ENCODE measurements at regions not wholly inside any gene's neighbourhood (a gene's known extent, or its start where the extent isn't known, plus 50 kb on each side); places are given as distances from the start of the nearest gene placed in this dataset.
A peak's percentile ranks its signal among the peaks of the same experiment; 100 is the strongest.
"Not testable (repeated sequence)": the region's sequence is repeated elsewhere in the genome, so short reads cannot be mapped to it uniquely, and the experiment has no call there.

GRCh38 chr2:87319705-87320104 lies 298.1 kb upstream of the PLGLB1 start:
- DNase-seq, result not testable (repeated sequence)

DNA sequence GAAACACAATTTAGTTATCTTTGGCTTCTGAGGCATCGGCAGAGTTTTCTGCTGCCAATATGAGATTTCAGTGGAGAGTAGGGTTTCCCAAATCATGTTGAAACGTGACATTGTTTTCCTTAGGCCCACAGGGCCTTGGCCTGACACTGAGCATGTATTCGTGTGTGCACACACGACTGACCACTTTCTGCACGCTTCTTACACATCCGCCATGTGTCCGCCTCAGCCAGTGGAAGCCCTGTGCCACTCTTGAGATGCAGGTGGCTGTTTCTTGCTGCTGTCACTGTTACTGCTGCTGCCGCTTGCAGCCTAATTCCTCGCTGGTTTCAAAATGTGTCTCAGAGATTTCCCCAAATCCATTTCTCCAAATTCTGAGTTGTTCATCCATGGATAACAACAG lies 299.6 kb upstream of the PLGLB1 start:
- DNase-seq, result not testable (repeated sequence)

DNA sequence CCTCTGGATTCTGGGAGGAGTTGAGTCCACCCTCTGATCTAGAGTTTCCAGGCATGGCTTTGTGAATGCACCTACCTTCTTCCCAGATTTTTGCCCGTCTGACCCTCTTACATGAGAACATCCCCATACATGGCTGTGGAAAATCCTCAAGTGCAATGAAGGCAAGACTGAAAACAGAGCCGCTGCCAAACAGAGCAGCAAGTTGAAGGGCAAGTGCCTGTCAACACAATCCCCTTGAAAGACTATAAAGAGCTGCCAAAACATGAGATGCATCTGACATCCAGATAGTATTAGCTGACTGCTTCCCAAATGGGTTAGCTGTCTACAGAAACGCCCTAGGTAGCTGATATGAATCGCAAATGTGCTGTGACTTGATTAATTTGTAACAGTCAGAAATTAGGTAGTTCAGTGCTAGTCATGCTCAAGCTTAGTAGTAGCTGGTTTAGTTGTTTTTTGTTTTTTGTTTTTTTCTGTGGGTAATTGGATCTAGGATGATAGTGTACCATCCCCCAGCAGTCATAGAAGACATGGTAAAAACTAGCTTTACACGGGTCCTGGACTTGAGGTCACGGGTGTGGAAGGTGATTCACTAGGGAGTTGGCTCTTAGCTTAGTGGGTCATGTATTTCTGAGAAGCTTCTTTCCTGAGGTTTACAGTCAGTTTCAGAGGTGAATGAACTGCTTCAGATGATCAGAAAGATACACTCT lies 302.8 kb upstream of the PLGLB1 start:
- not testable (repeated sequence) for DNase-seq

GRCh38 chr2:87325042-87325910 lies 303.6 kb upstream of the PLGLB1 start:
- DNase-seq, result not testable (repeated sequence)

- not testable (repeated sequence) for DNase-seq
Observed at GRCh38 chr2:87325911-87326294, 304.3 kb upstream of the PLGLB1 start.

DNA sequence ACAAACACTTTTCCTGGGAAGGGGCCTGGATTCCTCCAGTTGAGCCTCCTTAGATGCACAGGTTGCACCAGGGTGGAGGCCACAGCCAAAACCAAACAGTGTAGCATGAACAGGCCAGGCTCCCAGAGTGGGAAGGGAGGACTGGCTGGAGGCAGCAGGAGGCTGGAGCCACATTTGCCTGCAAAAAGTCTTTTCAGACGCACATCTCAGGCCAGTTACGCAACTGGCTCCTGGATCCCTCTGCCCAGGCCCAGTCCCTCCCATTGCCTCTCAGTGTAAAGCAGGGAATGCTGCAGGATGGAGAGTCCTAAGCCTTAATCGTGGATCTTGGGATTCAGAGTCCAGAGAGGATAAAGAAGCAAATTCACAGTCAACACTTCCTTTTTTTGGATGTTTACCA lies 305.1 kb upstream of the PLGLB1 start:
- not testable (repeated sequence) for DNase-seq

DNA sequence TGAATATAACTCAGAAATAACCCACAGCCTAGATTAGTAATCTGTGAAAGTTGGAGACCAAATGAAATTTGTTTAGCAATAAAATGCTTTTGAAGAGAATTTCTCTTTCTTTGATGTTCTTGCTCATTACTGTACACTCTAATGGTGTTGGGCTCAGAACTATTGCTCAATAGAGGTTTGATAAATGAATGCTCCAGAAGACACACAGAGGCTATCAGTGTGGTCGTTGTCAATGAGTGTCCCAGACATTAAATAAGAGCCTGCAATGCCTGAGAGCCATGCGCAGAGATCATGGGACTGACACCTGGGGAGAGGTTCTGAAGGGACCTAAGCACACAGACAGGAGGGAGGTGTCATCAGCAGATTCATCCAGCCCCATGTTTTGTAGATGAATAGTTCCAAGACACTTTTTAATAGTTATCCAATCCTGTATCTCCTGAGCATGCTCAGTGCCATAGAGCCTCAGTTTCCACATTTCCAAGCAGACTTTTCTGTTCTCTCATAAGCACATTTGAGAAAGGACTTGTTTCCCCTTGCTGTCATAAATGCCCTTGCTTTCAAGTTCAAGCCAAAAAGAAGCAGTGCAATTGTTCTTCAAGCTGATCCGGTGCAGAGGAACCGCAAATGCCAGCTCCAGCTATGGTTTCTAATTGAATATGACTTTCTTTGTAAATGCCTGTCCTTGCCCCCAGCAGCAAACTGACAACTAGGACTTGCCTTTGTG lies 306.2 kb upstream of the PLGLB1 start:
- not testable (repeated sequence) for DNase-seq

DNA sequence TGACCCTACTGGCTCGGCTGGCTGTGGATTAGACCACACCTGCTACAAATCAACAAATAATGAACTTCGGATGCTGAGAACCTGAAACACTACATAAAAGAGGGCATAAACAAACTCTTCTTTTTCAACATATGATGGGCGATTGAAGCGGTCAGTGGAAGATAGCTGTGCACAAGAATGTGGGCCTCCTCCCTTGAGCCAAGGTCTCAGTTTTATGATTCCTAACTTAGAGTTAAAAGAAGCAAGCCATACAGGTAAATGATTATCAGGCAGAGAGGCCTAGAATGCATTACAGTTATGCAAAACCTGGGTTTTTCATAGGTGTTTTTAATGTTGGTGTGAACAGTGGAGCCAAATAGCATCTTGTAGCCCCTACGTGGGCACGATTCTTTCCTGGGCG lies 307.9 kb upstream of the PLGLB1 start:
- DNase-seq, result not testable (repeated sequence)

- DNase-seq, result not testable (repeated sequence)
Observed at GRCh38 chr2:87330486-87330885, 308.8 kb upstream of the PLGLB1 start.

DNA sequence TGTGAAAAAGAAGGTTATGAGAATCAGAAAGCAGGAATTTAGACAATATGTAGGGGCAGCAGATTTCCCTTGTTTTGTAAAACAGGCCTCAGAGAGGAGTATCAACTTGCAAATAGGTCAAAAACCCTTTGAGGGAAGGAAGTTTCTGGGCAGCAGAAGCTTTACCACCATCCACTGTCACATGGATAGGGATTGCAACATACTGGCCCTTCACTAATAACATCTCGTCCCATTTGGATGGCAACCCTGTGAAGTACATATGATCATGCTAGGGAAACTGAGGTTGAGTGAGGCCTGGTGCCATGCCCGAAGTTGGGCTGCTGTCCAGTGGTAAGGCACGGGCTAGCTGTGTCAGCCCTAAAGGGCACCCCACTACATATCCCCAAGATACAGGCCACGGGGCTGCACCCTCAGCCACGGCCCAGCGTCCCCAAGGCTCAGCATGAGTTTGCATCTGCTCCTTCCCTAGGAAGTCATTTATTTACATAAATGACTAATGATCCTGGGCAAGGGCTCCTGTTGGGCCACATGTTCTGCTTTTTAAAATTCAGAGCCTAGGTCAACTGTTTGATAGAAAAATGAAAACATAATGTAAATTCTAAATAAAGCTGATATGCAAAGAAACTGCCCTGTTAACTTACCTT lies 310.4 kb upstream of the PLGLB1 start:
- DNase-seq, result not testable (repeated sequence)

- DNase-seq, result not testable (repeated sequence)
Observed at GRCh38 chr2:87334888-87335287, 313.2 kb upstream of the PLGLB1 start.

DNA sequence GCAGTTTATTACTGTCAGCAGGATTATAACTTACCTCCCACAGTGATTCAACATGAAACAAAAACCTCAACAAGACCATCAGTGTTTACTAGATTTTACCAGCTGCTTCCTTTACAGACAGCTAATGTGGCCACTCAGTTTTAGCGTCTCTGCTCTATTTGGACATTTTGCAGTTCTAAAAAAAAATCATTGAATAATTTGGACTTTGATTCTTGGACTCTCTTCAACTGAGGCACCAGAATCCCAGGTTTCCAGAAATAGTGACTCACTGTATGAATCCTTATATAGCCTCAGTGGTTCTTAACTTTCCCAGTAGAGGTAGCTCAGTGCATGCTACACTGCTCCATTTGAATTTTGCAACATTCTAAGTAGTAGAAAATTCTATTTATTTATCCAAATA lies 317.4 kb upstream of the PLGLB1 start:
- DNase-seq, result not testable (repeated sequence)

GRCh38 chr2:87341601-87342014 lies 320.0 kb upstream of the PLGLB1 start:
- peak; percentile 10 for DNase-seq

- DNase-seq, result not testable (repeated sequence)
Observed at GRCh38 chr2:87342175-87342574, 320.5 kb upstream of the PLGLB1 start.

DNA sequence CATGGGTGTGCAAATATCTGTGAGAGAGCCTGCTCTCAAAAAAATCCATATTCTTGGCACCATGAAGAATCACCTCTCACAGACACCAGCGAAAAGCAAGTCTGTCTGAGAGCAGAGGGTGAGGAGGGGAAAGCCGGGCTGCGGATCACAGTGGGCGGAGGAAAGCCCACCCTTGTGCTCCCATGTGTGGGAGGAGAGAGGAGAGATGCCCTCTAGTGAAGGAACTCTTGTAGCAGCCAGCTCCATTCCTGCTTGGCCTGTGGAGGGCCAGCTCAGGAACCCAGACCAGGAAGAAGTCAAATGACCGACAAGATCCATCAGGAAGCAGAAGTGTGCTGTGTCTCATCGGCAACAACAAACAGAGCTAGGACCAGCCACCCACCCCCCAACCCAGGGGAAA lies 321.7 kb upstream of the PLGLB1 start:
- not testable (repeated sequence) for DNase-seq

- not testable (repeated sequence) for DNase-seq
Observed at GRCh38 chr2:87345283-87345682, 323.6 kb upstream of the PLGLB1 start.

DNA sequence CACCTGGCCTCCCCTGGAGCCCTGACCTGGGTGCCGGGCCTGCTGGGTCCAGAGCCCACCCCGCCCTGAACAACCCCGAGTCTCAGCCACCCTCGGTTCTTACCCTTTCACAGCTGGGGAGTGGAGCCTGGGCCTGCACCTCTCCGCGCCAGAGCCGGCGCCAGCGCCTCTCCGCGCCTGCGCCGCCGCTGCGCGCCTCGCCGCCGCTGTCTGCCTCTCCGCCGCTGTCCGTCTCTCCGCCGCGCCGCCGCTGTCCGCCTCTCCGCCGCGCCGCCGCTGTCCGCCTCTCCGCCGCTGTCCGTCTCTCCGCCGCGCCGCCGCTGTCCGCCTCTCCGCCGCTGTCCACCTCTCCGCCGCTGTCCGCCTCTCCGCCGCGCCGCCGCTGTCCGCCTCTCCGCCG lies 326.9 kb upstream of the PLGLB1 start:
- not testable (repeated sequence) for DNase-seq

- not testable (repeated sequence) for DNase-seq
Observed at GRCh38 chr2:87349006-87349405, 327.4 kb upstream of the PLGLB1 start.

DNA sequence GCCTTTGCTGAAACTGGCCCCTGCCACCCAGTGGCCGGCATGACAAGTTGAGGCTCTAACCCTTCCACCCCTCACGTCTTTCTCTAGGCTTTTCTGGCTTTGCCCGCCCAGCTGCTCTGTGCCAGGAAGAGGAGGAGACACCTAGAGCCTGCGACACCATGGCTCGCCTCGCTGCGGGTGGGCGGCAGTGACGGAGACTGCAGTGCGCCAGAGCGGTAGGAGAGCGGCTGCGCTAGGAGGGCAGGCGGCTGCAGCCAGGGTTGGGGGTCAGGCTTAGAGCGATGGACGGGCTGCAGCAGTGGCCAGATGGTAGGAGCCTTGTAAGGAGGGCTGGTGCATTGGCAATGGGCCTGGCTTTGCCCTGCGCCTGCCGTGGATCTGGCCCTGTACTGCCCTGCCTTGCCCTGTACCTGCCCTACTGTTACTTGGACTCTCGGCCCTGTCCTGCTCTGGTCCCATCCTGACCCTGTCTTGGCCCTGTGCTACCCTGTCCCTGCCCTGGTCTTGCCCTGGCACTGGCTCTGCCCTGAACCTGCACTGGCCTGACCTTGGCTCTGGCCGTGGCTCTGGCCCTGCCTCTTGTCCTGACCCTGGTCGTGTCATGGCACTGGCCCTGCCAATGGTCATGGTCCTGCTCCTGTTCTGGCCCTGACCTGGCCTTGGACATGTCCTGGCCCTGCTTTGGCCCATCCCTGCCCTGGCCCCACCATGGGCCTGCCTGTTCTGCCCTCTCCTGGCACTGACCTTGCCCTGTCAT lies 330.7 kb upstream of the PLGLB1 start:
- not testable (repeated sequence) for DNase-seq

DNA sequence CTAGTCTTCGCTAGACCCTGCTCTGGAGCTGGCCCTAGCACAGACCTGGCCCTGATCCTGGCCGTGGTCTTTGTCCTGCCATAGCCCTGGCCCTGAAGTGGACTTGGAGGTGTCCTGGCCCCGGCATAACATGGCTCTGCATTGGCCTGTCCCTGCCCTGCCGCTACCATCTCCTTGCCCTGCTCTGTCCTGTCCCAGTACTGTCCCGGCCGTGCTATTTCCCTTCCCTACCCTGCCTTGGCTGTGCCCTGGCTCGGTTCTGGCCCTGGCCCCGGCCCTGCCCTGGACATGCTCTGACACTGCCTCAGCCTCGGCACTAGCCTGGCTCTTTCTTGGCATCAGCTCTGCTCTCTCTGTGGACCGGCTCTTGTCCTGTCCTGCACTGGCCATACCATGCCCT lies 331.8 kb upstream of the PLGLB1 start:
- DNase-seq, result not testable (repeated sequence)

DNA sequence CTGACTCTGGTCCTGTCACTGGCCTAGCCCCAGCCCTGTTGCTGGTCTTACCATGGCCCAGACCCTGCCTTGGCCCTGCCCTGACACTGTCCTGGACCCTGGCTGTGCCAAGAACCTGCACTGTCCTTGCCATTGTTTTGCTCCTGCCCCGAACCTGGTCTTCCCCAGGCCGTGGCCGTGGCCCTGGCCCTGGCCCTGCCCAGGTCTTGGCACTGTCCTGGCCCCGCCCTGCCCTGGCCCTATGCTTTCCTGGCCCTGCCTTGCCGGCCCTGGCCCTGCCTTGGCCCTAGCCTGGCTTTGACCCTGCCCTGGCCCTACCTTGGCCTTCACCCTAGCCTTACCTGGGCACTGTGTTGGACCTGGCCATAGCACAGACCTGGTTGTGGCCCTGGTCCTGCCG lies 332.5 kb upstream of the PLGLB1 start:
- DNase-seq, result not testable (repeated sequence)

- not testable (repeated sequence) for DNase-seq
Observed at GRCh38 chr2:87360250-87360649, 338.6 kb upstream of the PLGLB1 start.

Data from central memory CD4-positive, alpha-beta T cell (primary cell).